22Rv1 (cell line): ENCODE measurements at regions not wholly inside any gene's neighbourhood (a gene's known extent, or its start where the extent isn't known, plus 50 kb on each side); places are given as distances from the start of the nearest gene placed in this dataset.

Experiments
- CTCF ChIP-seq: fragments of 450-650 bp; IDR thresholded peaks from 2 replicates; pipeline ENCODE4 v1.5.1; 2017; ENCODE audit warnings: mild to moderate bottlenecking
- ZFX ChIP-seq: fragments of 450-650 bp; IDR thresholded peaks from 2 replicates; pipeline ENCODE4 v1.6.1; 2017; ENCODE audit warnings: antibody characterized with exemption, borderline replicate concordance

GRCh38 chr6:113594726-113595125, 262.4 kb upstream of the MARCKS start:
- TF ChIP-seq CTCF (peak; percentile 3; the same call in 1 of the 2 replicates), ZFX (no peak)
